Psoas muscle (tissue), 7 donors: ENCODE measurements at regions not wholly inside any gene's neighbourhood (a gene's known extent, or its start where the extent isn't known, plus 50 kb on each side); places are given as distances from the start of the nearest gene placed in this dataset.
A peak's percentile ranks its signal among the peaks of the same experiment; 100 is the strongest.
"Not testable (repeated sequence)": the region's sequence is repeated elsewhere in the genome, so short reads cannot be mapped to it uniquely, and the experiment has no call there.

Experiments
- ATAC-seq, 4 donors: fragments of 200-7000 bp; cut with Tn5 transposase; one replicate each; pipeline ENCODE4 v1.9.1; 2020; ENCODE audit warnings: moderate library complexity in 3 of 4, mild to moderate bottlenecking in 2 of 4
- DNase-seq, 2 donors: peaks; one replicate each; pipeline ENCODE4 v3.0.0-alpha.2; 2020
- H3K27ac ChIP-seq: fragments of 200-600 bp; one replicate; pipeline ENCODE4 v1.8.0; 2022
- H3K27me3 ChIP-seq, 3 donors: fragments of 200-600 bp in 1 of 3; one replicate each; pipeline versions ENCODE4 v1.6.1 to v1.8.0; 2013 to 2022; ENCODE audit warnings: low read length in 2 of 3, mild to moderate bottlenecking in 2 of 3, moderate library complexity in 1 of 3; ENCODE audit not compliant: insufficient read depth in 3 of 3
- H3K36me3 ChIP-seq, 2 donors: fragments of 200-600 bp in 1 of 2; one replicate each; pipeline versions ENCODE4 v1.6.1 to v1.8.0; 2013 to 2022; ENCODE audit warnings: low read depth in 1 of 2, mild to moderate bottlenecking in 1 of 2, moderate library complexity in 1 of 2; ENCODE audit not compliant: insufficient read depth in 1 of 2
- H3K4me1 ChIP-seq: fragments of 200-600 bp; one replicate; pipeline ENCODE4 v1.8.0; 2022
- H3K4me3 ChIP-seq: fragments of 200-600 bp; one replicate; pipeline ENCODE4 v1.8.0; 2022; ENCODE audit warnings: mild to moderate bottlenecking
- H3K9me3 ChIP-seq: fragments of 200-600 bp; one replicate; pipeline ENCODE4 v1.8.0; 2022
- WGBS, 3 donors: extraction: QIAGEN DNeasy Blood & Tissue Kit; methylation state at CpG; one replicate each; pipeline versions ENCODE4 v1.1.6 to v1.1.7; 2013; 5-methylcytosine and 5-hydroxymethylcytosine counted together
- intact Hi-C, 2 donors: fragments of 100-400 bp; cut with DNase I; formaldehyde crosslinking; loops; one replicate each; pipeline versions ENCODE4 v1.11.0 to v1.14.2; 2022
- donor health status: healthy with polysubstance abuse.
- donor health status: DM: no; HTN: no; CAD: no; lungs with moderate emphysema.
- donor health status: Bipolar disorder and iron deficiency.
- donor health status: healthy.
- donor health status: DM: yes; HTN: yes; CAD: no.
- donor health status: DM: no; HTN: no; CAD: no.
- donor health status: DM: yes; HTN: yes; CAD: no.

DNA sequence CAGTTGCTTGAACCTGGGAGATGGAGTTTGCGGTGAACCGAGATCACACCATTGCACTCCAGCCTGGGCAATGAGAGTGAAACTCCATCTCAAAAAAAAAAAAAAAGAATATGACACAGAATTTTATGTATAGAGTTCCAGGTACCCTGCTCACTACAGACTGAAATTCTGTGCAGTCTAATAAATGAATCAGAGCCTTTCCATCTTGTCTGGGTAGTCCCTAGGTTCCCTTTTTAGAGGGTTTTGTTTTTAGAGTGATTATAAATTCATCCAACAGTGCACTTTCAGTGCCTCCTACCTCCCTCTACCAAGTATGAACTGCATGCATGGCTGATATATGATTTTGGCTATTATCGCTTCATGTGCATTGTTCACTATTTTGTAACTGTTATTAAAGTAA lies 107.9 kb upstream of the FBXO28 start:
- H3K9me3 ChIP-seq, H3K27me3 ChIP-seq, ATAC-seq, intact Hi-C loops, H3K27ac ChIP-seq, DNase-seq, H3K4me1 ChIP-seq, H3K4me3 ChIP-seq: not testable (repeated sequence)
- 95 to 100% (median 99%) methylated on average over 3 of the region's 3 CpGs for WGBS, 3 donors
- H3K36me3 ChIP-seq = peaks cover 0 to 20% of the 10 kb centered on the region in 2 donors

DNA sequence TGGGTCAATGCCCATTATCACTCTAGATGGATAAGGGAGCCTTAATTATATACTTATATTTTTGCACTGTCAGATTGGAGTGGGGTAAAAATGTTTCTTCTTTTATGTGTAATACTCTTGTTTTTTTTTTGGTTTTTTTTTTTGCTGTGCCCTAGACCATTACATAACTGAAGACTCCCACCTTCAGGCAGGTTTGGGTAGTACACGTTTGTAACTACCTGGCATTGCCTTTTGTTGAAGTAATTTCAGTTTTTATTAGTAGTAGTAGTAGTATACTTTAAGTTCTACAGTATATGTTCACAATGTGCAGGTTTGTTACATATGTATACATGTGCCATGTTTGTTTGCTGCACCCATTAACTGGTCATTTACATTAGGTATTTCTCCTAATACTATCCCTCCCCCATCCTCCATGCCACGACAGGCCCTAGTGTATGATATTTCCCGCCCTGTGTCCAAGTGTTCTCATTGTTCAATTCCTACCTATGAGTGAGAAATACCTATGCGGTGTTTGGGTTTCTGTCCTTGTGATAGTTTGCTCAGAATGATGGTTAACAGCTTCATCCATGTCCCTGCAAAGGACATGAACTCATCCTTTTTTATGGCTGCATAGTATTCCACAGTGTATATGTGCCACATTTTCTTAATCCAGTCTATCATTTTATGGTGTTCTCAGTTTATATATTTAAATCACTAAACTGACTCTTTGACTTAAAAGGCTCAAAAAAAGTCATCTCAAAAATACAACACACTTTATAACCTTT lies 109.2 kb upstream of the FBXO28 start:
- peaks cover 0 to 20% of the 10 kb centered on the region in 2 donors for H3K36me3 ChIP-seq
- DNase-seq, intact Hi-C loops, H3K27me3 ChIP-seq, H3K9me3 ChIP-seq, ATAC-seq, H3K4me3 ChIP-seq, H3K4me1 ChIP-seq, H3K27ac ChIP-seq: not testable (repeated sequence)
- 75 to 85% (median 83%) methylated on average over 4 of the region's 4 CpGs for WGBS, 3 donors

DNA sequence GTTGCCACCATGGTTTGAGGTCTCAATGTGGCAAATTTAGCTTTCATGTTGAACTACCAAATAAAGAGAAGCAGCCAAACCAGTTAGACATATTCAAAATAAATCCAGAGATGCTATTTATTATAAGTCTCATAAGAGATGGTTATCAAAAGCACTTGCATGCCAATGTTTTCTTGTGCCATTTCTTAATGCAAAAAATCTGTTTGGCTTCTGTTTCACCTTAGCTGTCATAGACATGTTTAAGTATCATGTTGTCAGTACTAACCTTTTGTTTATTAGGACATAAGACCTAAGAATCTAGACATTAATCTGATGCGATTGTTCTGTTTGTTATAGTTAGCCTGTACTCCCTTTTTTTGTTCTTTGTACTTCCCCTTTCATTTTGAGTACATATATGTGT lies 110.0 kb upstream of the FBXO28 start:
- 0% methylated on average over 1 of the region's 1 CpG; no CpG with 5 or more reads in 1 of the 3 donors for WGBS, 3 donors
- intact Hi-C loops = not testable (repeated sequence)

DNA sequence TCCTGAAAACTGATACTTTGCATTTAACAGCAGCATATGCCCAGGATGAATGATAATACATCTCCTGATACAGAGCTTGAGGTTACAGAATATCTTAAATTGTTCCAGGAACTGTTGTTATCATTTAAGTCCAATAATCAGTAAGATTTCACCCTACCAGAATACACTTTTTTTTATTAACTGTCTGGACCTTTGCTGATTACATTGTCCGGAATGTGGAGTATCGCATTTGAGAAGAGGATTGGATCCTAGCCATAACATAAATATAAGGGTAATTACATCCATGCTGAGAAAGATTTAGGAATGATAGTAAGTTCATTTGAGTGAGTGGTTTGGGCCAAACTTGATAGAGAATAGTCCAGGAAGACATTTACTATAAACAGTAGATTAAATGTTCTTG lies 112.2 kb upstream of the FBXO28 start:
- H3K27ac ChIP-seq, ATAC-seq, H3K4me3 ChIP-seq, H3K9me3 ChIP-seq, H3K27me3 ChIP-seq, DNase-seq, H3K4me1 ChIP-seq, intact Hi-C loops: not testable (repeated sequence)
- peaks cover 0 to 13% of the 10 kb centered on the region in 2 donors for H3K36me3 ChIP-seq
- WGBS, 3 donors = 91 to 95% (median 92%) methylated on average over 2 of the region's 2 CpGs

More for the DNA sequence above, 110.0 kb upstream of the FBXO28 start:
- not testable (repeated sequence) for H3K4me1 ChIP-seq, H3K4me3 ChIP-seq, H3K27ac ChIP-seq, H3K9me3 ChIP-seq, H3K27me3 ChIP-seq, ATAC-seq, DNase-seq
- peaks cover 0 to 20% of the 10 kb centered on the region in 2 donors for H3K36me3 ChIP-seq

DNA sequence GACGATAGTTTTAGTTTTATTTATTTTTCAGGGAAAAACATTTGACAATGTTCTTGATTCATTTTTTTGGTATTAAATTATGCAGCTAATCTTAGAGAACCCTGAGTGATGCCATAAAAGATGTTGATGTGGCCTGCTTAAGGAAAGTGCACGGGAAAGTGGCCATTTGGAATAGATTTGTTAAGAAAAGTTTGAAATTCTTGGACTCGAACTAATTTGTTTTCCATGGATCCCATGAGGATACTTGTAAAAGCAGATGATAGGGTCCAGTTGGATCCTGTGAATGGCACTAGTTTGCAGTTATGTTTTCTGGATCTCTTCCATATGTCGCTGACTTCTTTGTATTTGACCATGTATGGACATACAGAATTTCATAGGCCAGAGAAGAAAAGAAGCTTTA lies 114.2 kb upstream of the FBXO28 start:
- H3K27ac ChIP-seq, ATAC-seq, intact Hi-C loops, H3K9me3 ChIP-seq, H3K36me3 ChIP-seq, H3K27me3 ChIP-seq, H3K4me3 ChIP-seq, DNase-seq, H3K4me1 ChIP-seq: not testable (repeated sequence)
- 61 to 69% (median 67%) methylated on average over 3 to 4 of the region's 4 CpGs for WGBS, 3 donors

DNA sequence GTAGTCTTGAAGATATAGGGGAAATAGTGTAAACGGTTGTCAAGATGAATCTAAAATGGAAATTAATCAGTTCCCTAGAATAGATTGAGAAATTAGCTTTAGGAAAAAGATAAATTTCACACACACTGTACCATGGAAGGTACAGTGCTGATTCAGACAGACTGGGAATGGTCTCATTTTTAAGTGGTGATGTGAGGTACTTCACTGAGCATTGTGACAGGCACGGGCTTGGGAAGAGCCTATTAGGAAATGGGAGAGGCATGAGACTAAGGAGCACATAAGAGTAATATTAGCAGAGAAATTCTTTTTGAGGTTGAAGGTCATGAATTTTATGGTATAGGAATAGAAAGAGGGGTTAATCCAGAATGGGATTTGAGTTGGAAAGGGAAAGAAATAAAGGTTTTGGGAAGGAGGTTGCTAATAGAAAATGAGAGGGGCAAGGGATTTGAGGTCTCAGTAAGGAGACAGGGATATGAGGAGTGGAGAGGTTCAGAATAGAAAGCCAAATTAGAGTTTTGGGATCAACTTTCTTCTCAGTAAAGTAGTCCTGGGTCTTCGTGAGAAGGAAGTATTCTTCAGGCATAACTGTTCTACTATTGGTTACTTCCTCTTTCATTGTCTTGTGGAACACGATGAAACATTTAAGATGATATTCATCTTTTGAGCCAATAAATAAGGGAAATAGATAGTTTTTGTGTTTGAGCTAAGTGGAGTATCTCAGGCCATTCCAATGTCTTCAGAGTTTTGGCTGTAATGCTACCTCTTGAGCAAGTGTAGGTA lies 115.0 kb upstream of the FBXO28 start:
- H3K4me1 ChIP-seq, H3K9me3 ChIP-seq, H3K27me3 ChIP-seq, intact Hi-C loops, H3K36me3 ChIP-seq, DNase-seq, H3K27ac ChIP-seq, H3K4me3 ChIP-seq: not testable (repeated sequence)
- 62 to 70% (median 68%) methylated on average over 4 of the region's 4 CpGs for WGBS, 3 donors
- ATAC-seq = peak in 2 of 4 donors; percentile 50 to 53

DNA sequence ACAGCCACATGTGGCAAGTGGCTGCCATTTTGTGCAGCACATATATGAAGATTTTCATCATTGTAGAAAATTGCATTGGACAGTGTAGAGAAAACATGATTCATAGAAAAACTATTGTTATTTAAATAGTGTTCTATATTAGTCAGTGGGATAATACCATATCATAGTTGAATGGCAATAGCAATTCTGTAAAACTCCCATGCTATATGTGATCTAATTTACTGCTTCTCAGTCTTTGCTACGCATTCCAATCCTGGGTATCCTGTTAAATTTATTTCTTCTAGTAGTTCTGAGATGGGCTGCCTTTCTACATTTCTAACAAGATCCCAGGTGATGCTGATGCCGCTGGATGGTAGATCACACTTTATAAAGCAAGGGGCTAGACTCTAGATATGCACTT lies 117.5 kb upstream of the FBXO28 start:
- H3K4me3 ChIP-seq, H3K4me1 ChIP-seq, DNase-seq, ATAC-seq, H3K27me3 ChIP-seq, intact Hi-C loops, H3K27ac ChIP-seq, H3K36me3 ChIP-seq, H3K9me3 ChIP-seq: not testable (repeated sequence)
- WGBS, 3 donors = 96 to 100% (median 97%) methylated on average over 2 of the region's 2 CpGs

DNA sequence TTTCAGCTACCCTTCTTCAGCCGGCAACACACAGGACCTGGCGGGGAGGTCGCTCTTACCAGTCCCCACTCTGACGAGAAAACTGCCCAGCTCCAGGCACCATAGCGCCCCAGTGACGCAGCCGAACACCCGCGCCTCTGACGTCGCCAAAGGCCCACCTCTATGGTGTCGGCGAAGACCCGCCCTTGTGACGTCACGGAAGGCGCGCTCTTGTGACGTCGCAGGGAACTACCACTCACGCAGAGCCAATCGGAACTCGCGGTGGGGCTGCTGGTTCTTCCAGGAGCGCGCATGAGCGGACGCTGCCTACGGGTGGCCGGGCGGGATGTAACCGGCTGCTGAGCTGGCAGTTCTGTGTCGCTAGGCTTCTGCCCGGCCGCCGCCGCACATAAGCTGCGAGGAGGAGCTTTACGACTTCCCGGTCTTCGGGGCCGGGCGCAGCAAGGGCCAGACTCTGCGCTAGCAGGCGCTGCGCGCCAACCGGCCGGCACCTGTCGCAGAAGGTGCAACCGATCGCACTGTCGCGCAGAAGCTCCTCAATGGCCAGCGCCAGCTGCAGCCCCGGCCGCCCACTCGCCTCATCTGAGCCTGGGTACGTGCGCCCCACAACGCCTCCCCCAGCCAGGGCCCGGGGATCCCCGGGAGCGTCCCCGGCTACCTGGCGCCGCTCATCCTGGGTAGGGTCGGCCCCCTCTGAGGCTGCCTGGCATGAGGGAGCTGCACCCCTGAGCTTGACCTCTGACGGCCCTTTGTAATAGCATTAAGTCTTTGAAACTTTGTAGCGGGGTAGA lies 121.3 kb upstream of the FBXO28 start:
- ATAC-seq = peak; percentile 100
- H3K9me3 ChIP-seq, H3K27me3 ChIP-seq, H3K4me1 ChIP-seq, H3K36me3 ChIP-seq, intact Hi-C loops: not testable (repeated sequence)
- 0 to 1% (median 0%) methylated on average over 40 to 59 of the region's 70 CpGs for WGBS, 3 donors
- Histone ChIP-seq H3K4me3 (peak overlapping the region; percentile 79), H3K27ac (peak overlapping the region; percentile 79)
- peak; percentile 100 for DNase-seq

DNA sequence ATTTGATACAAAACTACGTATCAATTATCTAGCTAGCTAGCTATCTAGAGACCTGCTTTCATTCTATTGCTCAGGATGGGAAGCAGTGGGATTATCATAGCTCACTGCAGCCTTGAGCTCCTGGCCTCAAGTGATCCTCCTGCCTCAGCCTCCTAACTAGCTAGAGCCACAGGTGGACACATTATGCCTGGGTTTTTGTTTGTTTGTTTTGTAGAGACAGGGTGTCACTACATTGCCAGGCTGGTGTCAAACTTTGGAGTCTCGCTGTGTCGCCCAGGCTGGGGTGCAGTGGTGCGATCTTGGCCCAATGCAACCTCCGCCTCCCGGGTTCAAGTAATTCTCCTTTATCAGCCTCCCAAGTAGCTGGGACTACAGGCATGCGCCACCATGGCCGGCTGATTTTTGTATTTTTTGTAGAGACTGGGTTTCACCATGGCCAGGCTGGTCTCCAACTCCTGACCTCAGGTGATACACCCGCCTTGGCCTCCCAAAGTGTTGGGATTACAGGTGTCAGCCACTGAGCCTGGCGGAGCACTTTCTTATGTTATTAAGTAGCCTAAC lies 122.5 kb upstream of the FBXO28 start:
- Histone ChIP-seq H3K27ac (peak overlapping the region; percentile 50), H3K4me3 (peak overlapping the region; percentile 79), H3K36me3 (peaks cover 0 to 11% of the 10 kb centered on the region in 2 donors)
- intact Hi-C loops, ATAC-seq, H3K9me3 ChIP-seq, H3K4me1 ChIP-seq, H3K27me3 ChIP-seq: not testable (repeated sequence)
- DNase-seq = peak; percentile 10 to 37
- 96% methylated on average over 10 of the region's 10 CpGs for WGBS, 3 donors

DNA sequence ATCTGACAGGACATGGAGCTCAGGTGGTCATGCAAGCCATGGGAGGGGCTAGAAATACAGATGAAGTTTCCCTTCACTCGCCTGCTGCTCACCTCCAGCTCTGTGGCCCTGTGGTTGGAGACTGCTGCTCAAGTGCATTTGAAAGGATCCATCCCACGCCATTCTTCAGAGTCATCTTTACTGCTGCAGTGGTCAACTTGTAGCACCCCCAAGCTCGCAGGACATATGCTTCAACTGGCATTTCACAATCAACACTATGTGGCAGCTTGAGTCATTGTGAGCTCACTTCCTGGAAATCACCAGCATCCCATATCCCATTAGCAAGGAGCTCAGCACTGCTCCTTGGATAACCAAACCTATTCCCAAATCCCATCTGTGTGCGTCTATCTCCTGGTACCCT lies 116.2 kb upstream of the TP53BP2 start:
- DNase-seq, intact Hi-C loops, ATAC-seq, H3K27me3 ChIP-seq, H3K4me1 ChIP-seq, H3K27ac ChIP-seq, H3K4me3 ChIP-seq, H3K9me3 ChIP-seq: not testable (repeated sequence)
- WGBS, 3 donors = 93 to 97% (median 96%) methylated on average over 3 to 4 of the region's 4 CpGs
- H3K36me3 ChIP-seq = peaks cover 0 to 20% of the 10 kb centered on the region in 2 donors
